ENCODE measurements at regions not wholly inside any gene's neighbourhood (a gene's known extent, or its start where the extent isn't known, plus 50 kb on each side); places are given as distances from the start of the nearest gene placed in this dataset.

- H2BK5ac ChIP-seq (ENCODE audit: low read depth, low read length, poor library complexity, severe bottlenecking): peak overlapping the region; percentile 92
- peaks cover 10% of the 10 kb centered on the region for H3K4me1 ChIP-seq (ENCODE audit: control insufficient read depth, insufficient read depth, low read depth, low read length)
- H4K91ac ChIP-seq (ENCODE audit: low read length): no peak overlapping the region
- H3K4ac ChIP-seq (ENCODE audit: low read depth in 1 of 2, low read length in 2 of 2): no peak overlapping the region
- peak overlapping the region in 1 of 2 experiments; percentile 7 for H3K4me3 ChIP-seq (ENCODE audit: insufficient read depth in 1 of 2, low read depth in 1 of 2, low read length in 2 of 2)
- H3K9ac ChIP-seq (ENCODE audit: low read length): peak overlapping the region; percentile 83
- 22% methylated on average over 3 of the region's 7 CpGs for WGBS
- H4K8ac ChIP-seq (ENCODE audit: low read length): no peak overlapping the region
- peak; percentile 94 for DNase-seq
- peaks cover 7% of the 10 kb centered on the region for H3K79me1 ChIP-seq (replicated peaks; ENCODE audit: low read length, poor library complexity, severe bottlenecking)
- no peak overlapping the region for H2AFZ ChIP-seq (ENCODE audit: low read depth, low read length)
- H3K36me3 ChIP-seq (ENCODE audit: control insufficient read depth in 1 of 2, insufficient read depth in 2 of 2, low read depth in 1 of 2, low read length in 2 of 2): no peaks in the 10 kb centered on the region
- H2BK15ac ChIP-seq (ENCODE audit: low read depth, poor library complexity, severe bottlenecking): no peak overlapping the region
- no peak overlapping the region for H3K18ac ChIP-seq (ENCODE audit: low read depth in 1 of 2, low read length in 2 of 2)
- H3K23ac ChIP-seq (ENCODE audit: low read length in 2 of 2): no peak overlapping the region
- no peaks in the 10 kb centered on the region for H3K9me3 ChIP-seq (ENCODE audit: control insufficient read depth, low read length)
- H2BK12ac ChIP-seq (ENCODE audit: low read length in 2 of 2): no peak overlapping the region
- no peak overlapping the region for H3K4me2 ChIP-seq (ENCODE audit: low read length, poor library complexity, severe bottlenecking)
- no peak overlapping the region for H3K14ac ChIP-seq (ENCODE audit: low read length in 2 of 2)
- H3K27me3 ChIP-seq (ENCODE audit: control insufficient read depth in 1 of 2, insufficient read depth in 1 of 2, low read length in 2 of 2): no peaks in the 10 kb centered on the region
- H2BK120ac ChIP-seq (ENCODE audit: low read depth, low read length): no peak overlapping the region
- H3K27ac ChIP-seq (ENCODE audit: low read length, poor library complexity, severe bottlenecking): peak overlapping the region; percentile 100
- no peak overlapping the region for H2AK5ac ChIP-seq (ENCODE audit: low read length, severe bottlenecking)
Measured at GRCh38 chr3:102180280-102180931, 254.4 kb upstream of the ZPLD1 start.

- Histone ChIP-seq H3K14ac (ENCODE audit: low read length in 2 of 2) (no peak overlapping the region), H2AFZ (ENCODE audit: low read depth, low read length) (no peak overlapping the region), H3K79me1 (replicated peaks; ENCODE audit: low read length, poor library complexity, severe bottlenecking) (peaks cover 7% of the 10 kb centered on the region), H4K8ac (ENCODE audit: low read length) (no peak overlapping the region), H3K9ac (ENCODE audit: low read length) (peak overlapping the region; percentile 83), H3K4me1 (ENCODE audit: control insufficient read depth, insufficient read depth, low read depth, low read length) (peaks cover 10% of the 10 kb centered on the region), H3K4me2 (ENCODE audit: low read length, poor library complexity, severe bottlenecking) (no peak overlapping the region), H3K4ac (ENCODE audit: low read depth in 1 of 2, low read length in 2 of 2) (no peak overlapping the region), H3K36me3 (ENCODE audit: control insufficient read depth in 1 of 2, insufficient read depth in 2 of 2, low read depth in 1 of 2, low read length in 2 of 2) (no peaks in the 10 kb centered on the region), H2BK12ac (ENCODE audit: low read length in 2 of 2) (no peak overlapping the region), H3K23ac (ENCODE audit: low read length in 2 of 2) (no peak overlapping the region), H3K27me3 (ENCODE audit: control insufficient read depth in 1 of 2, insufficient read depth in 1 of 2, low read length in 2 of 2) (no peaks in the 10 kb centered on the region), H2BK120ac (ENCODE audit: low read depth, low read length) (no peak overlapping the region), H3K9me3 (ENCODE audit: control insufficient read depth, low read length) (no peaks in the 10 kb centered on the region), H4K91ac (ENCODE audit: low read length) (no peak overlapping the region), H2AK5ac (ENCODE audit: low read length, severe bottlenecking) (peak overlapping the region; percentile 81), H3K18ac (ENCODE audit: low read depth in 1 of 2, low read length in 2 of 2) (peak overlapping the region in 1 of 2 experiments; percentile 19), H3K4me3 (ENCODE audit: insufficient read depth in 1 of 2, low read depth in 1 of 2, low read length in 2 of 2) (no peak overlapping the region), H2BK5ac (ENCODE audit: low read depth, low read length, poor library complexity, severe bottlenecking) (peak overlapping the region; percentile 99), H3K27ac (ENCODE audit: low read length, poor library complexity, severe bottlenecking) (peak overlapping the region; percentile 100), H2BK15ac (ENCODE audit: low read depth, poor library complexity, severe bottlenecking) (no peak overlapping the region)
- DNase-seq: peak; percentile 66
- 97% methylated on average over 4 of the region's 4 CpGs for WGBS
Measured at GRCh38 chr3:102181175-102181920, 253.5 kb upstream of the ZPLD1 start.

DNA sequence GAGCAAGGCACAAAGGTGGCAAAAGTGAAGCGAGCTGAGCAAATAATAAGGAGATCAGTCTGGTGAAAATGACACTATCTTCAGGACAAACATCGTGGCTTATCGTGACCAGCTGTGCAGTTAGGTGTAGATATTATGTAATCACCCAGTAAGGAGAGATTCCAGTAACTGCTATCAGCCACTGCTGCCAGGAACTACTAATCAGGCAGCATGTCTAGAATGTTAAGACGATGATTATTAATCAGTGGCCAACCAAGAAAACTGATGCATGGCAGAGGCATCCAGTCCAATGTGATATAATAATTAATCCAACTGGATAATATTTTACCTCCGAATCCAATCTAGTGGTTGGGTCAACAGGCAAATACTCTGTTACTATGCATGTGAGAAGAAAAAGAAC, 252.7 kb upstream of the ZPLD1 start:
- Histone ChIP-seq H3K4me3 (ENCODE audit: insufficient read depth in 1 of 2, low read depth in 1 of 2, low read length in 2 of 2) (no peak overlapping the region), H2AK5ac (ENCODE audit: low read length, severe bottlenecking) (peak overlapping the region; percentile 94), H3K9me3 (ENCODE audit: control insufficient read depth, low read length) (no peaks in the 10 kb centered on the region), H3K4ac (ENCODE audit: low read depth in 1 of 2, low read length in 2 of 2) (no peak overlapping the region), H3K23ac (ENCODE audit: low read length in 2 of 2) (no peak overlapping the region), H2BK12ac (ENCODE audit: low read length in 2 of 2) (peak overlapping the region; percentile 18 to 19), H3K14ac (ENCODE audit: low read length in 2 of 2) (no peak overlapping the region), H3K4me1 (ENCODE audit: control insufficient read depth, insufficient read depth, low read depth, low read length) (peaks cover 10% of the 10 kb centered on the region), H3K18ac (ENCODE audit: low read depth in 1 of 2, low read length in 2 of 2) (peak overlapping the region; percentile 9 to 26), H3K27me3 (ENCODE audit: control insufficient read depth in 1 of 2, insufficient read depth in 1 of 2, low read length in 2 of 2) (no peaks in the 10 kb centered on the region), H2BK15ac (ENCODE audit: low read depth, poor library complexity, severe bottlenecking) (no peak overlapping the region), H2BK5ac (ENCODE audit: low read depth, low read length, poor library complexity, severe bottlenecking) (peak overlapping the region; percentile 97), H4K91ac (ENCODE audit: low read length) (peak overlapping the region; percentile 56), H2BK120ac (ENCODE audit: low read depth, low read length) (no peak overlapping the region), H3K36me3 (ENCODE audit: control insufficient read depth in 1 of 2, insufficient read depth in 2 of 2, low read depth in 1 of 2, low read length in 2 of 2) (no peaks in the 10 kb centered on the region), H3K79me1 (replicated peaks; ENCODE audit: low read length, poor library complexity, severe bottlenecking) (peaks cover 6% of the 10 kb centered on the region), H3K27ac (ENCODE audit: low read length, poor library complexity, severe bottlenecking) (peak overlapping the region; percentile 100), H3K9ac (ENCODE audit: low read length) (peak overlapping the region; percentile 83), H3K4me2 (ENCODE audit: low read length, poor library complexity, severe bottlenecking) (no peak overlapping the region), H2AFZ (ENCODE audit: low read depth, low read length) (no peak overlapping the region), H4K8ac (ENCODE audit: low read length) (no peak overlapping the region)
- 86% methylated on average over 3 of the region's 5 CpGs for WGBS
- peak; percentile 51 for DNase-seq

GRCh38 chr3:102183186-102183585, 251.6 kb upstream of the ZPLD1 start:
- Histone ChIP-seq H3K4me2 (ENCODE audit: low read length, poor library complexity, severe bottlenecking) (no peak overlapping the region), H4K8ac (ENCODE audit: low read length) (no peak overlapping the region), H4K91ac (ENCODE audit: low read length) (no peak overlapping the region), H3K9ac (ENCODE audit: low read length) (no peak overlapping the region), H2BK5ac (ENCODE audit: low read depth, low read length, poor library complexity, severe bottlenecking) (peak overlapping the region; percentile 88), H3K23ac (ENCODE audit: low read length in 2 of 2) (no peak overlapping the region), H3K14ac (ENCODE audit: low read length in 2 of 2) (no peak overlapping the region), H3K4me3 (ENCODE audit: insufficient read depth in 1 of 2, low read depth in 1 of 2, low read length in 2 of 2) (no peak overlapping the region), H3K4ac (ENCODE audit: low read depth in 1 of 2, low read length in 2 of 2) (no peak overlapping the region), H3K79me1 (replicated peaks; ENCODE audit: low read length, poor library complexity, severe bottlenecking) (peaks cover 3% of the 10 kb centered on the region), H3K9me3 (ENCODE audit: control insufficient read depth, low read length) (no peaks in the 10 kb centered on the region), H2AK5ac (ENCODE audit: low read length, severe bottlenecking) (peak overlapping the region; percentile 98), H2BK12ac (ENCODE audit: low read length in 2 of 2) (no peak overlapping the region), H3K4me1 (ENCODE audit: control insufficient read depth, insufficient read depth, low read depth, low read length) (peaks cover 6% of the 10 kb centered on the region), H3K18ac (ENCODE audit: low read depth in 1 of 2, low read length in 2 of 2) (no peak overlapping the region), H2BK120ac (ENCODE audit: low read depth, low read length) (no peak overlapping the region), H2BK15ac (ENCODE audit: low read depth, poor library complexity, severe bottlenecking) (no peak overlapping the region), H2AFZ (ENCODE audit: low read depth, low read length) (no peak overlapping the region), H3K27me3 (ENCODE audit: control insufficient read depth in 1 of 2, insufficient read depth in 1 of 2, low read length in 2 of 2) (no peaks in the 10 kb centered on the region), H3K27ac (ENCODE audit: low read length, poor library complexity, severe bottlenecking) (peak overlapping the region; percentile 99), H3K36me3 (ENCODE audit: control insufficient read depth in 1 of 2, insufficient read depth in 2 of 2, low read depth in 1 of 2, low read length in 2 of 2) (no peaks in the 10 kb centered on the region)
- DNase-seq: no peak
- no CpG with 5 or more reads among the region's 1 CpG for WGBS

Data from mesenchymal stem cell (in vitro differentiated cells and primary cell).